GM18909 (cell line): ENCODE measurements at regions not wholly inside any gene's neighbourhood (a gene's known extent, or its start where the extent isn't known, plus 50 kb on each side); places are given as distances from the start of the nearest gene placed in this dataset.
"Not testable (repeated sequence)": the region's sequence is repeated elsewhere in the genome, so short reads cannot be mapped to it uniquely, and the experiment has no call there.

ENCODE experiments used
- ATAC-seq: cut with Tn5 transposase; IDR thresholded peaks from one replicate; pipeline ENCODE4 v1.9.1; 2021; ENCODE audit warnings: mild to moderate bottlenecking; ENCODE audit not compliant: unreplicated experiment, poor library complexity

DNA sequence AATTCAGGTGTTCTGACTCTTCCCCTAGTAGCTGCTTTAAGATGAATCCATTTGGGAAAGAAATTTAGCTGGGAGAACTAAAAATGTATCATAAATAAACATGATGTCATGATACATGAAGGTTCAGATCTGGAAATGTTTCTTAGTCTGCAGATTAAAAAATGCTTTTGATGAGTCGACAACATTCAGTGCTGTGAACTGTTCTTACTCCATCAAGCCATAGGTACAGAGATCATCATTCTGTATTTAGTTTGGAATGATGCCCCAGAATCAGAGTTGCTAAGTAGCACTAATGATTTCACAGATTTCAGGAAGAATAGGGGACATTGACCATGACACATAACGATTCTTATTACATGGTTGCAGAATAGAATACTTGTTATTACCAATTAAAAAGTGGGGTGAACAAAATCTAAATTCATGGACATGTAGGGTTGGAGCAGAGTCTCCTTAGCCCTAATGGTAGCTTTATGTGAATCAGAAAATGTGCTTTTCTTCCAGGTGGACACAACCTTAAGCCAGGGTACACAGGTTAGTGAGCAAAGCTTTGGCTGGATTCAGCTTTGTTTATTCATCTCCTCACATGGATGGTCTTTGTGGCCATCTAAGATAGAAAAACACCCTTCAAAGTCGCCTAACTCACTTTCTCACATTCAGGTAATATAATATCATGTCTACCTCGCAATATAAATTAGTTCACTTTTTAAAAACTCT, 205.4 kb upstream of the SEL1L start:
- no peak for ATAC-seq

DNA sequence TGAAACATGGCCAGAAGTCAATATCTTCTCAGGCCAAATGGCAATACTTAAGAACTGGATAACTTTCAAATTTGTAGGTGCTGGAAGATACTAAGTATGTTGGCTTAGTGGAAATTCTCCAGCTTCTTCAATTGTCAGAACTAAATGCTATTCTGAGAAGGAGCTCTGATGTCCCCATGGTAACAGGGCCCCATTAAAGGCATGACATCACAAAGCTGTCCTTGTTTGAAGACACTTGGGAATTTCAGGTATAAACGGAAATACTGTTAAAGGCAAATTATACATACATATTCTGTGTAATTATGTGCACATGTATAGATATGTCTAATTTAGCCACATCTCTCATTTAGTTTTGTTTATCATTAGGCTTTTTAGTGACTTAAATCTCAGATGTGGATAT, 210.0 kb upstream of the SEL1L start:
- no peak for ATAC-seq

DNA sequence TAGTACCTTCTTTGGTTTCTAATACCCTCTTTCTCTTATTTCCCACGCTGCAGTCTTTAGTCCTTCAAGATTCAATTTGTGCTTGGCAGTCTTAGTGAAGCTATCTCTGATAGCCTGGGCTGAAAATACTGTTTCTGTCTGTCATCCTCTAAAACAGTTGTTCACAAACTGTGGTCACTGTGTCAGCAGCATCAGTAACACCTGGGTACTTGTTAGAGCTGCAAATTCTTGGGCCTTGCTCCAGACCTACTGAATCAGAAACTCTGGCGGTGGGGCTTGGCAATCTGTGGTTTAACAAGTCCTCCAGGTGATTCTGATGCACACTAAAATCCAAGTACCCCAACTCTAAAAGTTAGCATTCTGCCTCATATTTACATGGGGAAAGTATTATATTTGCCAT, 217.5 kb upstream of the SEL1L start:
- ATAC-seq, result no peak

DNA sequence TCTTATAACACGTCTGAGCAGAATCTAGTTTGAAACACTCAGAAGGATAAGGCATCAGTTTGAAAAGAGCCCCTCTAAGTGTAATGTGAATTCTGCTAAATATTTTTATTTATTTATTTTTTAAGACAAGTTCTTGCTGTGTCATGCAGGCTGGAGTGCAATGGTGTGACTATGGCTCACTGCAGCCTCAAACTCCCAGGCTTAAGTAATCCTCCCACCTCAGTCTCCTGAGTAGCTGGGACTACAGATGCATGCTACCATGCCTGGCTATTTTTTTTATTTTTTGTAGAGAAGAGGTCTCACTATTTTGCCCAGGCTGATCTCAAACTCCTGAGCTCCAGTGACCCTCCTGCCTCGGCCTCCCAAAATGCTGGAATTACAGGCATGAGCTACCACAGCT, 225.9 kb upstream of the SEL1L start:
- ATAC-seq, result no peak

DNA sequence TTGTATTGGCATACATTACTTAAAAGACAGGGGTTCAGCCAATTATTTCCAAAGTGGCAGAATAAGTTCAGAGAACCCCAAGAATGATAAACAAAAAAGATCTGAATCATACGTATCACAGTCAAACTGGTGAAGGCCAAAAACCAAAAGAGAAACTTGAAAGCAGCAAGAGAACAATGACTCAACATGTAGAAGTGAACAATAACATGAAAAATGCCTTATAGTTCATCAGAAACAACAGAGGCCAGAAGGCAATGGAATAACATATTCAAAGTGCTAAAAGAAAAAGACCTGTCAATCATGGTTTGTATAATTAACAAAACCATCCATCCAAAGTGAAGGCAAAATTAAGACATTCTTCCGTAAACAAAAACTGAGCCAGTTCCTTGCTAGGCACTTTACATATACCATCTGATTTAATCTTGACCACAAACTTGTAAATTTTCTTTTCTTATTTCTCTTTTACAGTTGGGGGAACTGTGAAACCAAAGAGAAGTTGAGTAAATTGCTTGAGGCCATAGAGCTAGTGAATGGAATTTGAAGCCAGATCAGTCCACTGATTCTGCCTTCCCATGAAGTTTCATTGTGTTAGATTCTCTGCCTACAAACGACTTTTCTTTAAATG, 232.1 kb upstream of the SEL1L start:
- no peak for ATAC-seq

DNA sequence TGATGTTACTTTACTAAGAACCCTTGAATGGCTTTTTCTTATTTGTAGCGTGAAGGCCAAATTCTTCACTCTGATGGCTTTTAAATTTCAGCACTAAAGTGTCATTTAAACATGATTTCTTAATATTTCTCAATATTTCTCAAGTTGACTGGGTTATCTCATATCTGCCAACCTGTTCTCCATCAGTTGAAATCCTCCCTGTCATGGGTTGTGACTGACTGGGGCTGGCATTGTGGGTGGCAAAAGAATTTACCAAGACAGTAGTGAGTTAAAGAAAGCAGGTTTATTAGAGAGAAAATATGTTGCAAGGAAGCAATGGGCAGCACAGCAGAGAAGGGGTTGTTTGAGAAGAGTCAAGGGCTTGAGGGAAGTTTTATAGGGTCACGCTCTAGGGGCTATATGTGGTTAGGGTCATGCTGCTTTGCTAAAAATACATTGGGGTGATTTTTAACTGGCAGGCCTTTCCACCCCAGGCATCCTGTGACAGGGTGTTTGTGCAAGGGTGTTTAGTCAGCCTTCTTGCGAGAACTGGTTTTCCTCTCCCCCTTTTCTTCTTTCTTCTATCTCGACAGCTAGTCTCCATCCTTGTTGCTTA, 232.8 kb upstream of the SEL1L start:
- no peak for ATAC-seq

DNA sequence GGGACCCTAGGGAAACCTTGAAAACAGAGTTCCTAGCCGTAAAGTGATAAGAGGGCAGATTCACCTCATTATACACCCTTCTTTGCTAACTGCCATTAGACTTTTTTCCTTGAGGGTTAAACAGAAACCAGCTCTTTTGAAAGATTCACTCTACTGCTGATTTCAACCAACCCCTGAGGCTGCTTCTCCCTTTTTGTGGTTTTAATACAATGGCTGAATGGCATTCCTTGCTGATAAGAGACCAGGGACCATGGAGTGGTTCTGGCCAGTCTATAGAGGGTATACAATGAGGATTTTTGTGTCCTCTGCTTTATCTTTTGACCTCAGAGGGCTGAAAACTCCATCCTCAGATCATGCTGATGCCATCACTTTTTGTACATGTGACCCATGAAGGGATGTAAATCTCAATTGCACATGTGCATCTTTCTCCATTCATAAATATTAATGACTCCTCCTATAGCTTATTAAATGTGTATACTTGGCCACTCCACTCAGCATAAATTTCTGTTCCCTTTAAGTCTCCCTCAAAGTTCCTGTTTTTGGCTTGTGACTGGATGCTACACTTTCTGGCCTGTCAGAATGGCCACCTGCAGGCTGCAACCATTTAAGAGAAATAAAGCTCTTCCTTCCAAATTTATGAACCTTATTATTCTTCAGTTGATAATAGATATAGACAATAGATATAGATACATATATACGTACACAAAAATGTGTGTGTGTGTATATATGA, 233.8 kb upstream of the SEL1L start:
- no peak for ATAC-seq

DNA sequence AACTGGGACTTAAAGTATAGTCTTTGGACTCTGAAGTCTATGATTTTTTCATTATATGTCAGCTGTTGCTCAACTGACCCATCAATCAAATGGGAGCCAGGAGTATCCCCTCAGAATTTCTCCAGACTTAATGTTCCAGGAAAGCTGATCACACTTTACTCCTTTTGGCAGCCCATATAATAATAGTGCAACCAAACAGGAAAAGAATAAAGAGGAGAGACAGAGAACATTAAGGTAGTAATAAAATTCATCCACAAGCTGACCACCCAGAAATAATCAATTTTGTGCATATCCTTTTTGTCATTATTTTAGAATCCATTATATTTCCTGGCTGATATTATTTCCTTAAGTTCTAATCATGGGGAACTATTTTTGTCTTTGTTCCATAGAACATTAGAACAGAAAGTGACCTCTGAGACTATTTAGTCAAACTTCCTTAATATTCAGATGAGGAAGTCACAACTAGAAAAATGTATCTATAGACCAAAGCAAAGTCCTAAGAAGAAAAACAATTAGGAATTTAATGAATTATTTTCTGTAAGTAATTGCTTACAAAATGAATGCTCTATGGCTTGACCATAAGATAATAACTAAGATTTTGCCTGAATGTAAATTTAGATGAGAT, 238.1 kb upstream of the SEL1L start:
- ATAC-seq, result no peak

DNA sequence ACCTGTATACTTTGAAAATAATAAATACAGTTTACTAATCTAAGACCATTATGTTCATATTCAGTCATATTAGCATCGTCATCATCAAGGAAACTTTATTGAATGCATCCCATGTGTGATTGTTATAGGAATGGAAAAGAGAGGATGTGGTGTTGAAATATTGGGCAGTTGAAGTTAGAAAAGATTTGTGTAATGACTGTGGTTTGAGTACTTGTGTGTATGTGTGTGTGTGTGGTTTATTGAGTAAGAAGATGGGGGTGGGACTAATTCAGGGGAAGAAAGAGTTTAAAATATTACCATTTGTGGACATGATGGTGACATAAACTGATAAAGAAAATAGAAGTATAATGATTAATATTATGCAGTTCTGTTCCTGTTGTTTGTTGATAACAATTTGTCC, 238.7 kb upstream of the SEL1L start:
- no peak for ATAC-seq

DNA sequence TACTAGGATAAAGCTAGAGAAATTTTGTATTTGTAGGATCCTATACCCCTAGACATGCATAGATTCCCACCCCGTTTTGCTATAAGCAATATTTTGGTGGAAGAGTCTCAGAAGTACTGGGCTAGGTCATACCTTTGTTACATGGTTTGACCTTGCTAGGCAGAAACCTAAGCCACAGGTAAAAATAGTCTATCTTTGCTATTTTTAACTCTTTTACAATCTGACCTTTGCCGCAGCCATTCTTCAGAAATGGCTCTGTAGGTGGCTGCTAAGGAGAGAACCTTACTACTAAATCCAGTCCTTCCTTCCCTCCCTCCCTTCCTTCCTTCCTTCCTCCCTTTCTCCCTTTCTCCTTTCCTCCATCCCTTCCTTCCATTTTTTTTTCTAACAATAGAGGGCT, 242.9 kb upstream of the SEL1L start:
- no peak for ATAC-seq

DNA sequence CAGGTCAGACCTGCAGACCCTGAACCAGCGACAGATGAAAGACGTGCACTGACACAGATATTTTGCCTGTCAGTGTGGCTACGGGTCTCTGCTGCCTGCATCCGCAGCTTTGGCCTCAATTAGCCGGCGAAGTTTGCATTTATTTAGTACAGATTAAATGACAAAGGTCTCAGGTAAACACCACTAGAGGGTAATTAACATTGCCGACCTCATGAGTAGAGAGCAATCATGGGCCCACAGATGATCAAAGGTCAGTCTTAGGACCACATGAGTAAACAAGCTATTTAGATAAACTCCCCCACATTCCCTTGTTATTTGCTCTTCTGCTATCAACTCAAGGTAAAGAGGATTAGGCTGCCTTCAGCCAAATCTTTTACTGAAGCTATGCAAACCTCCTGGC, 248.1 kb upstream of the SEL1L start:
- ATAC-seq, result not testable (repeated sequence)

DNA sequence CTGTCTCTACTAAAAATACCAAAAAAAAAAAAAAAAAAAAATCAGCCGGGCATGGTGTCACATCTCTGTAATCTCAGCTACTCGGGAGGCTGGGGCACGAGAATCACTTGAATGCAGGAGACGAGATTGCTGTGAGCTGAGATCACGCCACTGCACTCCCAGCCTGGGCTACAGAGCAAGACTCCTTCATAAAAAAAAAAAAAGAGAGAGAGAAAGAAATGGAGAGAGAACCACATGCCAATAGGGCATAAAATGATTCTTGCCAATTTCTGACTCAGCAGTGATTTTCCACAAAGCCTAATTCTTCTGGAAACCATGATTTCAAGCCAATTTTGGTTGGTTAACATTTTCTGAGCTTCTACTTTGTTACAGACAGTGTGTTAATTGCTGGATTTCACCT, 250.4 kb upstream of the SEL1L start:
- ATAC-seq, result no peak

DNA sequence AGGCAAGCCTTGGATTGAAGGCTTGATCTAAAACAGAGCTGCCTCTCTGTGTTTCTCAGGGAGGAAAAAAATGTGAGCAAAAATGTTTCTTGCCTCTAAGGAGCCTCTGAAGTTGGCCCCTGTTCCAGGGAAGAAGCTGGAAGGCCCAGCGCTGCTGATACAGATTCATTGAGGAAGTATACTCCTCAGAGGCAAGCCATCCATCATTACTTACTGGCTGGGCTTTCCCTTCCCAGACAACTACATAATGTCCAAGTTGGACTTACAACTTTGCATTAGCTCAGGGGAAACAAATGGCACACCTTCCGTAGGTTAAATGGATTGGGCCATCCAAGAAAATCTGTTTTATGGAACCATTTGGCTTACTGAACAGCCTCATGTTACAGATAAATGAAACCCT, 263.7 kb upstream of the SEL1L start:
- ATAC-seq, result no peak

DNA sequence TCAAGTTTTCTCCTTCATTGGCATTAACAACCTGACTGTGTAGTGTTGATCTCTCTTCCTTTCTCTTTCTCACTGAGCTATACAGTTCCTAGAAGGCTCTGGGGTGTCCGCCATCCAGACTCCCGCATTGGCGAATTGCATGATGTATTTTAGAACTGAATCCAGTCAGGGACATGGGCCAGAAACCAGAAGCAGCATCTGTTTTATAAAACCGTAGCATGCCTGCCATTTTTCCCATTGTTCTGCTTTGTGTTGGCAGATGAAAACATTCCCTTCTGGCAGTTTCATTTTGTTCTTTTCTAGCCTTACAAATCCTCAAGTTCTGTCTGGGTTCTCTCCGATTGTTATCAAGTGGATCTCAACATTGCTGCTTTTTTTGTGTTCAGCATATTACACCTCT, 268.3 kb upstream of the SEL1L start:
- no peak for ATAC-seq

DNA sequence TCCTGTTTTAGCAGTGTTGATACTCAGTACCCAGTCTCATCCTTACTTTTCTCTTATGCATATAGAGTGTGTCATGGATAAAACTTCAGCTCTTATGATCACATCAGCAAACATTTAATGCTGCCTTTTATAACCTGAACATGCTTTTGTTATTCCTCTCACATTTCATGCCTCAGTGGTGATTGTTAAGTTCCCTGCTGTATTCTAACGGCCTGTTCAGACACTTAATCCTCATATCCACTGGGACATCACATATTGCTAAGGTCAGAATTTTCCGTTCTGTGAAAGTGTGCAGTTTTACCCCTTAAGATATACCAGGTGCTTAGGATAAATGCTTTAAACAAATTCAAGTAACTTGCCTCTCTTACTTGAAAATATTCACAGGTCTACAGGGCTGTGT, 268.7 kb upstream of the SEL1L start:
- no peak for ATAC-seq

DNA sequence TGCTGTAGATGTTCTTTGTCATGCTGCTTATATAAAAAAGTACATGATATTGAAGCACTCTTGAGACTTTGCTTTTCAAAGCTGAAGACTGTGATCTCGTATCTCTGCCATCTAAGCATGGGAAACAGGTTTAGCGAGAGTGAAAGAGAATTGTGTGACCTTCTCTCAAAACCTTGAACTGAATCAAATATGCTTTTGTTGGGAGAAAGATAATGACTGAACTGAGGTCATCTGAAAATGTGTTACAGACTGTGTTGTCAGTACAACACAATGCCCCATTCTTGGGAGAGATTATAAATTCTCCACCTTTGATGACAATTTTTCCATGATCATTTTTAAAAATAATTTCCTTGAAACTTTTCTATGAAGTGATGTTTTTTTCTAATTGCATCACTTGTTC, 272.1 kb upstream of the SEL1L start:
- no peak for ATAC-seq

DNA sequence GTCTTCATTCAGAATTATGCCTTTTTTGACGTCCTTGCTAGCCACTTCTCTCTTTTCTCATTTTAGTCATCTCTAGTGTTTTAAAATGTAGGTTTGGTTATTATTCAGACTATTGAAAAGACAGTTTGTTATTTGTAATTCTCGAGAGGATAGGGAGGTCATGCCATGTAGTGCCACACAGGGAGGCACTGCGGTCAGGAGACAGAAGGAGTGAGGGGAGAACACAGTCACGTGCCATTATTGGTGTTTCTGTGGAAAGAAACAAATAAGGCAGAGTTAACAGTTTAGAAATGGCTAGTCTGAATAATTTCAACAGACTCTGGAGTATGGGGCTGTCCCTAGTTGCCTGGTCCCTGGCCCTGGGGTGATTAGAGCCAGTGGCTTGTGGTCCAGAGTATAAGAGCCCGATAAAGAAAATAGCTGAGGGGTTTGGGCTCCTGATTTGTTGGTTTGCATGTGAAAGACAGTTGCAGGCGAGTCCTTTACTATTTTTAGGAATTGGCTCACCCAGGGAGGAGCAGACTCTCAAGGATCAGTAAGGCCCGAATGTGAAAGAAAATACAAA, 278.1 kb upstream of the SEL1L start:
- ATAC-seq, result no peak

DNA sequence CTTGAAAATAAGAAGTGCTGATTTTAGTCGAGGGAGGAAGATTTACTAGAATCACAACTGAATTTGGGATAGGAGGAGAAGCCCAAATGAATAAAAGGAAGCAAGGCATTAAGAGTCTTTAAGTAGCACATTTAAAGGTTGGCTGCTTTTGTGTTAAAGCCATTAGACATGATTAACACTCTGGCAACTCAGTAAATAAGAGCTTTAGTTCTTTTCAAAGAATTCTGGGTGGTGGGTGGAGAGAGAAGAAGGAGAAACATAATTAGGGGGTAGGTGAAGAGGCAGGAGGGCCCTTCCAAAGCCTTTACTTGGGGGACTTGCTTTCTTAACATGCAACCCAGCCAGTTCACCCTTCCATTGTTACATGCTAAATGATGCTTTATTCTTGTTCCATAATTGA, 284.6 kb upstream of the SEL1L start:
- no peak for ATAC-seq

DNA sequence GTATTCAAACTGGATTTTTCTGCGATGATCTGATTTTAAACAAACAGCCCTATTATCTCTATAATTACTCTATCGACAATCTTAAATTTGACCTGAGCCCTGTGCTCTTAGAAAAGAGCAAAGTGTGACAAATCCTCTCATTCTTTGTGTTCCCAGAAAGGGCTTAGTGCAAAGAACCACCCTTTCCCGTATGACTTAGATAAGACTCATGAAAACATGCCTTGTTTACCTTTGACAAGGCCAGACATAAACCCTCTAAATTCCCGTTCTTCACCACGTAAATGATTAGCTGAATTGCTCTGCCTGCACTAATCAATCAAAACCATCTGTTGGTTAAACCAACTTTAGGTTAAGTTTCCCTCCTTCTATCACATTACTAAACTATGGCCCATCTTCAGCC, 285.7 kb upstream of the SEL1L start:
- ATAC-seq, result no peak

DNA sequence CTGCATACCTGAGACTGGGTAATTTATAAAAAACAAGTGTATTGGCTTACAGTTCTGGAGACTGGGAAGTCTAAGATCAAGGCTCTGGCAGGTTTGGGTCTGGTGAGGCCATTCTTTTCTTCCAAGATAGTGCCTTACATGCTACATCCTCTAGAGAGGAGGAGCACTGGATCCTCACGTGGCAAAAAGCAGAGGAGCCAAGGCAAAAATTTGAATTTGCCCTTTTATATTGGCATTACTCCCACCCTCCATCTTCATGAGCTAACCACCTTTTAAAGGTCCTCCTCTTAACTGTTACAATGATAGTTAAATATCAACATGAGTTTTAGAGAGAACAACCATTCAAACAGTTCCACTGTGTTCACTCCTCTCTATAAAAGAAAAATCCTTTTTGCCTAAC, 286.3 kb upstream of the SEL1L start:
- ATAC-seq, result no peak

DNA sequence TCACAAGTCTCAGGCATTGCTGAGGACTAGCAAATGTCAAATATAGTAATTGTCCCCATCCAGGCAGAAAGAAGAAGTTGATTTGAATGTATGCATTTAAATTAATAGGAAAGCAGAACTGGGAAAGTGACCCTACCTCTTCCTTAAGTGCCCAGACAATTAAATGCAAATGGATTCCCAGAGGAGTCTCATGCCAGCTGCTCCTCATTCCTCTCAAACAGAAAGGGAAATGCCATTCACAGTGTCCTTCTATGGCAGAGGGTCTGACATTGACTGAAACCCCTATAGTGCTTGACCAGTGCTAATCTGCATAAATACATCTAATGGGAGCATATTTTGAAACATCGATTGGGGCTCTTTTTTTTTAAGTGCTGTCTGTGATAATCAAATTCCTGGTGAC, 292.4 kb upstream of the SEL1L start:
- ATAC-seq, result no peak
